ENCODE measurements at regions not wholly inside any gene's neighbourhood (a gene's known extent, or its start where the extent isn't known, plus 50 kb on each side); places are given as distances from the start of the nearest gene placed in this dataset.

GRCh38 chr2:163248376-163249253 lies 410.0 kb upstream of the KCNH7 start:
- Histone ChIP-seq H3K27ac (no peak overlapping the region), H3K4me3 (no peak overlapping the region), H3K4me1 (no peaks in the 10 kb centered on the region), H3K36me3 (ENCODE audit: low read depth, missing control alignments) (no peaks in the 10 kb centered on the region), H3K9me3 (no peaks in the 10 kb centered on the region), H3K27me3 (no peaks in the 10 kb centered on the region)
- TF ChIP-seq POLR2A (IDR thresholded peaks at IDR 0.05): no peak
- TF ChIP-seq CTCF (IDR thresholded peaks at IDR 0.05): no peak
- WGBS, 2 donors: 82 to 87% methylated on average over 5 of the region's 5 CpGs
- DNase-seq: no peak
- intact Hi-C loops (cut with DNase I; ENCODE audit: low total_unique reads): no loop called here

GRCh38 chr2:163247847-163248220 lies 409.3 kb upstream of the KCNH7 start:
- 57 to 65% methylated on average over 2 of the region's 2 CpGs for WGBS, 2 donors
- Histone ChIP-seq H3K4me1 (no peaks in the 10 kb centered on the region), H3K27me3 (no peaks in the 10 kb centered on the region), H3K36me3 (ENCODE audit: low read depth, missing control alignments) (no peaks in the 10 kb centered on the region), H3K27ac (no peak overlapping the region), H3K4me3 (no peak overlapping the region), H3K9me3 (no peaks in the 10 kb centered on the region)
- TF ChIP-seq CTCF (IDR thresholded peaks at IDR 0.05): no peak
- no peak for TF ChIP-seq POLR2A (IDR thresholded peaks at IDR 0.05)
- intact Hi-C loops (cut with DNase I; ENCODE audit: low total_unique reads): no loop called here
- DNase-seq: no peak

- intact Hi-C loops (cut with DNase I; ENCODE audit: low total_unique reads): no loop called here
- Histone ChIP-seq H3K27ac (no peak overlapping the region), H3K4me1 (no peaks in the 10 kb centered on the region), H3K36me3 (ENCODE audit: low read depth, missing control alignments) (no peaks in the 10 kb centered on the region), H3K27me3 (no peaks in the 10 kb centered on the region), H3K4me3 (no peak overlapping the region), H3K9me3 (no peaks in the 10 kb centered on the region)
- DNase-seq: no peak
- WGBS, 2 donors: 74 to 86% methylated on average over 6 of the region's 6 CpGs
- TF ChIP-seq POLR2A (IDR thresholded peaks at IDR 0.05) (no peak), CTCF (IDR thresholded peaks at IDR 0.05) (no peak)
These were observed 408.7 kb upstream of the KCNH7 start for GRCh38 chr2:163247156-163247846.

GRCh38 chr2:163246135-163246534 lies 407.6 kb upstream of the KCNH7 start:
- TF ChIP-seq POLR2A (IDR thresholded peaks at IDR 0.05): no peak
- no peak for TF ChIP-seq CTCF (IDR thresholded peaks at IDR 0.05)
- H3K36me3 ChIP-seq (ENCODE audit: low read depth, missing control alignments): no peaks in the 10 kb centered on the region
- H3K9me3 ChIP-seq: no peaks in the 10 kb centered on the region
- intact Hi-C loops (cut with DNase I; ENCODE audit: low total_unique reads): no loop called here
- DNase-seq: no peak
- no peak overlapping the region for H3K4me3 ChIP-seq
- no peak overlapping the region for H3K27ac ChIP-seq
- H3K27me3 ChIP-seq: no peaks in the 10 kb centered on the region
- 69 to 79% methylated on average over 9 of the region's 9 CpGs for WGBS, 2 donors
- H3K4me1 ChIP-seq: no peaks in the 10 kb centered on the region
